GM19397 (cell line): ENCODE measurements at regions not wholly inside any gene's neighbourhood (a gene's known extent, or its start where the extent isn't known, plus 50 kb on each side); places are given as distances from the start of the nearest gene placed in this dataset.

Source experiments
- ATAC-seq: cut with Tn5 transposase; IDR thresholded peaks from one replicate; pipeline ENCODE4 v1.9.1; 2021; ENCODE audit warnings: mild to moderate bottlenecking, moderate library complexity; ENCODE audit not compliant: unreplicated experiment

- ATAC-seq: no peak
Observed at GRCh38 chr1:218809061-218809460, 364.6 kb upstream of the LYPLAL1 start.

GRCh38 chr1:218809625-218810024, 364.1 kb upstream of the LYPLAL1 start:
- ATAC-seq: no peak

- no peak for ATAC-seq
Observed at GRCh38 chr1:218810306-218810705, 363.4 kb upstream of the LYPLAL1 start.

- ATAC-seq: no peak
Observed at GRCh38 chr1:218811497-218811896, 362.2 kb upstream of the LYPLAL1 start.

GRCh38 chr1:218812360-218812759, 361.3 kb upstream of the LYPLAL1 start:
- no peak for ATAC-seq

GRCh38 chr1:218813237-218813636, 360.4 kb upstream of the LYPLAL1 start:
- no peak for ATAC-seq

GRCh38 chr1:218815076-218815475, 358.6 kb upstream of the LYPLAL1 start:
- no peak for ATAC-seq

GRCh38 chr1:218817071-218817470, 356.6 kb upstream of the LYPLAL1 start:
- no peak for ATAC-seq

- ATAC-seq: no peak
Observed at GRCh38 chr1:218817691-218818465, 355.8 kb upstream of the LYPLAL1 start.

GRCh38 chr1:218823291-218823900, 350.3 kb upstream of the LYPLAL1 start:
- ATAC-seq: no peak

- ATAC-seq: no peak
Observed at GRCh38 chr1:218827486-218827885, 346.2 kb upstream of the LYPLAL1 start.

GRCh38 chr1:218828125-218828650, 345.5 kb upstream of the LYPLAL1 start:
- no peak for ATAC-seq

GRCh38 chr1:218829097-218829496, 344.6 kb upstream of the LYPLAL1 start:
- ATAC-seq: no peak

GRCh38 chr1:218835609-218836008, 338.1 kb upstream of the LYPLAL1 start:
- ATAC-seq: no peak

GRCh38 chr1:218836264-218836663, 337.4 kb upstream of the LYPLAL1 start:
- no peak for ATAC-seq

GRCh38 chr1:218837051-218837450, 336.6 kb upstream of the LYPLAL1 start:
- ATAC-seq: no peak

GRCh38 chr1:218845589-218845988, 328.1 kb upstream of the LYPLAL1 start:
- no peak for ATAC-seq

- no peak for ATAC-seq
Observed at GRCh38 chr1:218846181-218846580, 327.5 kb upstream of the LYPLAL1 start.

- no peak for ATAC-seq
Observed at GRCh38 chr1:218847089-218847768, 326.4 kb upstream of the LYPLAL1 start.

GRCh38 chr1:218848009-218848408, 325.7 kb upstream of the LYPLAL1 start:
- ATAC-seq: no peak

- no peak for ATAC-seq
Observed at GRCh38 chr1:218850367-218850766, 323.3 kb upstream of the LYPLAL1 start.

GRCh38 chr1:218851586-218851985, 322.1 kb upstream of the LYPLAL1 start:
- ATAC-seq: no peak
